GM19452 (cell line): ENCODE measurements at regions not wholly inside any gene's neighbourhood (a gene's known extent, or its start where the extent isn't known, plus 50 kb on each side); places are given as distances from the start of the nearest gene placed in this dataset.

Source experiments
- ATAC-seq: cut with Tn5 transposase; IDR thresholded peaks from one replicate; pipeline ENCODE4 v1.9.1; 2021; ENCODE audit not compliant: unreplicated experiment

DNA sequence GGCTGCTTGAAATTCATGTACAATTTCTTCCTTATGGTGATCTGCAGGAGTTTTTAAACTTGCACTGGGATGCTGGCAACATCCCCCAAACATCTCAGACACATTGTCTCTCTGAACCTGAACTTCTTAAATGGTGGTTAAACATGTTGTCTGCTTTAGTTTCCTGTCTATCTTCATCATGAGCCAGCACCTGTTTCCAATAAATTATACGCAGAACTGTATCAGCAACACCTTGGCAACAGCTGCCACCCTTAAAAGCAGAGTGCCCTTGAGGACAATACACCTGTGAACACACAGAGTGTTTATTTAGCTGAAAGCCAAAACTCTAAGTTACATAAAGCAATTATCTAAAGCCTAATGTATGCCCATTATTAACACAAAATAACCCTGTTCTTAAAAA is 242.9 kb downstream of the WNT5A start:
- ATAC-seq = no peak

- no peak for ATAC-seq
These were observed 243.4 kb downstream of the WNT5A start for GRCh38 chr3:55243678-55244077.

DNA sequence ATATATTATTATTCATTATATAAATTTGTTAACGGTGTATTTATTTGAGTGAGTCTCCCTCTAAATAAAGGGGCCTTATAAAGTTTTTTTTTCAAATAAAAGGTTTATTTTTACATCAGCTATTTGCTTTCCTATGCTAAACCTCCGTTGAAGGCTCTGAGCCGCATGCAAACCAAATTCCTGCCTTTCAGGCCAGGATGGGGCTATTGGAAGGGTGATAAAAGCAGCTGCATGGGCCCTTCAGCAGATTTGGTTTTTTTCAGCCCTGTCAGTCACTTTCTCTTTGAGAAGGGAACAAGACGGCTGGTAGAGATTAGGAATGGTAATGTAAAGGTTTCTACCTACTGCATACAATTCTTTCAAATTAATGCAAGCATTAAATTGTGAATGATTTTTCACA is 244.2 kb downstream of the WNT5A start:
- ATAC-seq = no peak

- ATAC-seq = no peak
These were observed 246.0 kb downstream of the WNT5A start for GRCh38 chr3:55241098-55241497.

GRCh38 chr3:55235416-55235815 is 251.7 kb downstream of the WNT5A start:
- no peak for ATAC-seq

GRCh38 chr3:55226696-55227095 is 260.4 kb downstream of the WNT5A start:
- no peak for ATAC-seq

GRCh38 chr3:55218577-55218976 is 268.5 kb downstream of the WNT5A start:
- no peak for ATAC-seq

- ATAC-seq = no peak
These were observed 279.4 kb downstream of the WNT5A start for GRCh38 chr3:55207744-55208143.

DNA sequence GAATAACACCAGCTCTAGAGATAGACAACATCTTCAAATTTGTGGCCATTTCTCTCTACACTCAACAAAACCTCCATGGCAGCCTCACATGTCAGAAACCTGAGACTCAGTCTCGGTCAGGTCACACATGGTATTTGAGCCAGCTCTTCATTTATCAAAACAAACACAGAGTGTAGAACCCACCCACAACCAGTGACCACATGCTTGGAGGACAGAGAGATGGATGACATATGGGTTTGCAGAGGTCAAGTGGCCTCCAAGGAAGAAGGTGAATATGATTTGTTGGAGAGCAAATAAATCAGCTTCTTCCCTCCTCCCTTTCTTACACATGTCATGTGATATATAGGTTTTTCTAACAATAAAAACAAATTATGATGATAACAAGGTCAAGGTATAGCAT is 278.1 kb upstream of the LRTM1 start:
- ATAC-seq = no peak

DNA sequence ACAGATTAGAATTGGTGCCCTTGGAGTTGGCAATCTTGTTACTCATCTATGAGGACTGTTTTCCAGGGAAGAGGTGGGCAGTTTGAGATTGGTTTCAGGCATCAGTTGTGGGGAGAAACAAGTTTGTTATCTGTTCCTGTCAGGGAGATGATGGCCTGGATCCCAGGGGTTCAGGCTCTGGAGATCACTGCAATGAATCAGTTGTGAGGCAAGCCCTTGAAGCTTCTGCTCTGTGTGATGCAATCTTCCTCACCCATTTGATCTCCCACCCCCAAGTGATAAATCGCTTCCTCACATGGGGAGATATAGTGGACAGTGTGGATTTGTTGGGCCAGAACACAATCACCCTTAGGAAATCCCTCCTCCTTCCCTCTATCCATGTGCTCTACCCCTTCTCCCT is 276.6 kb upstream of the LRTM1 start:
- ATAC-seq = no peak

- no peak for ATAC-seq
These were observed 275.7 kb upstream of the LRTM1 start for GRCh38 chr3:55203546-55203945.

DNA sequence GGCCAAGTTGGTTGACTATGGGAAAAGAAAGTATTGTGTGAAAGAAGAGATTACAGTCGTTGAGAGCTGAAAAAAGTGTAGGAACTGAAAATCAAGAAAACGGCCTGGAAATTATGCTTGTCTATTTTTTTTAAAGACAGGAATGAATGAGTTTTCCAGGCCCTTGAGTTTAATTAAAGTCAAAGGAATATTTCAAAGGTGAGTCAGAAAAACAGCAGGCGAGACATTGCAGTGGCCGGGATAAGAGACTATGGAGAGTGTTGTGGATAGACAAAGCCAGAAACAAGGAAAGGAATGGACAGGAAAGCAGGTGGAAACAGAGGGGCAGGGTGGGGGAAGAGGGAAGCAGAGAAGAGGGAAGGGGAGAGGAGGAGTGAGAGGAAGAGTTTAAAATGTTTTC is 275.1 kb upstream of the LRTM1 start:
- no peak for ATAC-seq

- no peak for ATAC-seq
These were observed 274.5 kb upstream of the LRTM1 start for GRCh38 chr3:55202326-55202725.

GRCh38 chr3:55201779-55202178 is 273.9 kb upstream of the LRTM1 start:
- ATAC-seq = no peak

- no peak for ATAC-seq
These were observed 273.0 kb upstream of the LRTM1 start for GRCh38 chr3:55200906-55201305.

- no peak for ATAC-seq
These were observed 270.7 kb upstream of the LRTM1 start for GRCh38 chr3:55198554-55198953.

DNA sequence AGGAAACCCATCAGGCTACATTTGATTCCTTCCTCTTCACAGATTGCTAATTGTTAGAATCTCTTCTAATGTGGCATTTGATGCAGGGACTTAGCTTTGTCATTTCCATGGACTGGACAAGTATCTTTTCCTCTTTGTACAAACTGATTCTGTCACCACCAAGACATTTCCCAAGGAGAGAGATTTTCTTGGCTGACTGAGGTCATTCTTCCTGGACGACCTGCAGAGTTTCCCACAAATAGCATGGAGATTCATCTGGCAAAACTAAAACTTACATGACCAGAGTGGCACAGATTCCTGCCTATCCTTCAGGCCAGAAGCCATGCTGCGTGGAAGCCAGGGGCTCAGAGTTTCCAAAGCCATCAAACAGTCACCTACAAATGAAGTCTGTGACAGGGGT is 269.2 kb upstream of the LRTM1 start:
- no peak for ATAC-seq

GRCh38 chr3:55196495-55196894 is 268.6 kb upstream of the LRTM1 start:
- ATAC-seq = no peak

GRCh38 chr3:55194376-55194775 is 266.5 kb upstream of the LRTM1 start:
- no peak for ATAC-seq

DNA sequence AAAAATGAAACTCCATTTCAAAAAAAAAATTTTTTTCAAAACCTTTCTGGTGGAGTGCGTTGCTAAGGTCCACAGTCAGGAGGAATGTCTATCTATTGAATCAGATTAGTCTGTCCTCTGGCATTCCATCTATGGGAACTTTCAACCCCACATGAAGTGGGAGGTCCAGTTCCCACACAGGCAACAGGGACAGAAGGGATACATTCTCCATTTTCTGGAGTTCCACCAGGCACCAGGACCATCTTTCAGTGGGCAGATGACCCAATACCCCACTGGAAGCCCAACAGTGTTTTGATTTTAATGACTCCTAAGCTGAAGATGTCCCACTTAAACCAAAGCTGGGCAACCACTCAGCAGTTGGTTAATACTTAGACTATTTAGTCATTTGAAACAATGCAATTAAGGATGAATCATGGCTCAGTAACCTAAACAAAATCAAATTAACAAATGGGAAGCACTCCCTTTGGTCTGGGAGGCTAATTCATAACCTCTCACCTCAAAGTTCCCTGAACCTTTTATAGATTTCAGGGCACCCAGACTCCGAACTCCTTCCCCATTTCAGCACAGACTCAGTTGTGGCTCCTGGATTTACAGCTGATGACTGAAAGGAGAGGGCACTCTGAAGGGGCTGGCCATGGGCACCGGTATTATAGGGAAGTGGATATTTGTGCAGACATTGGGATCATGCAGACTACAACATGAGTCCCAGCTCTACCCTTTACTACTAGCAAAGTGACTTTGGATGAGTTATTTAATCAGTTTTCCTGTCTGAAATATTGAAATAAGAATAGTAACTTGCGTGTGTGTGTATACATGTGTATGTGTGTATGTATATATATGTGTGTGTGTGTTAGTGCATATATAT is 264.3 kb upstream of the LRTM1 start:
- no peak for ATAC-seq

DNA sequence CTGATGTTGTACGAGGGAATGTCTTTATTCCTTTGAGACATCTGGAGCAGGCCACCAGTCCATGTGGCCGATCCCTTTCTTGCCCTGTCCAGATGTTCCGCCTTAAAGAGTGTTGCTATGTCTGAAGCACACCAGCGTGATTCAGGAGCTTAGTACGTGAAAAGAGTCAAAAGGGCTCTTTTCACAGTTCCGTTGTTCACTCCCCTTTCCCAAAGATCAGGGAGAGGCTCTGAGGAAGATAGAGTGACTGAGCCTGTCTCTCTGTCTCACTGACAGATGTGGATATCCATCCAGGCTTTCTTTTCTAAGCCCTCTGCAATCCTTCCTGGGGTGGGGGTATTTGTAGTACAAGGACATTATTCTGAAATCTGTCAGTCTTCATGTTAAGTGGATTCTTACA is 262.5 kb upstream of the LRTM1 start:
- ATAC-seq = no peak

GRCh38 chr3:55189359-55189801 is 261.5 kb upstream of the LRTM1 start:
- ATAC-seq = no peak

DNA sequence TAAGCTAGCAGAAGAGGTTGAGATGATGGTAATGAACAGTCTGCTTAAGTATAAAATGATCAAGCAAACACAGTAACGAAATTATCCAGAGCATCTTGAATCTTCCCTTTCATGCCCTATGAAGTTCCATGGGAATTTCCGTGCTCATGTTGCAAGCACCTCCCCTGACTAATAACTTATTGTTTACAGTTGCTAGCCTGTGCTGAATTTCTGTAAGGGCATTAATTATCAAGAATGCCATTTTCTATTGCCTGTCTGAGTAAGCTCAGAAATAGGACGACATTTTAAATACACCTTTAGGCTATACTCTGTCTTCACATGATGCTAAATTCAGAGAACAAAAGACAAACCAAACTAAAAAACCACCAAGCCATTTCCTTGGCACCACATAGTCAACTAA is 257.5 kb upstream of the LRTM1 start:
- ATAC-seq = no peak
